ENCODE measurements at regions not wholly inside any gene's neighbourhood (a gene's known extent, or its start where the extent isn't known, plus 50 kb on each side); places are given as distances from the start of the nearest gene placed in this dataset.
"Not testable (repeated sequence)": the region's sequence is repeated elsewhere in the genome, so short reads cannot be mapped to it uniquely, and the experiment has no call there.

DNA sequence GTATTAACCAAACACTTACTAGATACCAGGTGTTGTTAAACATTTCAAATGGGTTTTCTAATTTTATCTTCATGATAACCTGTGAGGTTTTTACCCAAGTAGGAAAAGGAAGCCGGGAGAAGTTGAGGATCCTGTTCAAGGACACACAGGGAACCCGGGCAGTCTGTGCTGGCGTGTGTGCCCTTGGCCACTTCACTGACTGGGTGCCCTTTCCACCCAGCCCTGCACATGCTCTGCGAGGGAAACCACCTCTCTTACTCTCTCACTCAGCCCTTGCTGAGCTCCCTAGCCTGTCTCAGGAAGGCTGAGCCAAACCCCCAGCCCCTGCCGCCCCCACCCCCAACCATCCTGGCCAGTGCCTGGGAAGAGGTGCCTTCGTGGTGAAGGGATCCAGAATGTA, 51.8 kb downstream of the TEX44 start:
- DNase-seq = no peak

DNA sequence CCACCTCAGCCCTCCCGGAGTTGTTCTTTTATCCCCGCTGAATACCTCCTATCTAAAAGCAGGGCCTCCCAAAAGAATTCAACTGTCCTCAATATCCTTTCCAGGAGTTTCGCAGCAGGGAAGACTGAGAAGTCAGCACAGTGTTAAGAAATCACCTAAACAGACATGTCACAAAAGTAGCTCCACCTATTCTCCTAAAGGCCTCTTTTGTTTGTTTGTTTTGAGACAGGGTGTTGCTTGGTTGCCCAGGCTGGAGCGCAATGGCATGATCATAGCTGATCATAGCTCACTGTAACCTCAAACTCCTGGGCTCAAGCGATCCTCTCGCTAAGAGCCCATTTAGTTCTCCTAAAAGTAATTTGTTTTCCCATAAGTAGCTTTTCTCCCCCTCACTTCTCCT, 53.8 kb downstream of the TEX44 start:
- DNase-seq = no peak

DNA sequence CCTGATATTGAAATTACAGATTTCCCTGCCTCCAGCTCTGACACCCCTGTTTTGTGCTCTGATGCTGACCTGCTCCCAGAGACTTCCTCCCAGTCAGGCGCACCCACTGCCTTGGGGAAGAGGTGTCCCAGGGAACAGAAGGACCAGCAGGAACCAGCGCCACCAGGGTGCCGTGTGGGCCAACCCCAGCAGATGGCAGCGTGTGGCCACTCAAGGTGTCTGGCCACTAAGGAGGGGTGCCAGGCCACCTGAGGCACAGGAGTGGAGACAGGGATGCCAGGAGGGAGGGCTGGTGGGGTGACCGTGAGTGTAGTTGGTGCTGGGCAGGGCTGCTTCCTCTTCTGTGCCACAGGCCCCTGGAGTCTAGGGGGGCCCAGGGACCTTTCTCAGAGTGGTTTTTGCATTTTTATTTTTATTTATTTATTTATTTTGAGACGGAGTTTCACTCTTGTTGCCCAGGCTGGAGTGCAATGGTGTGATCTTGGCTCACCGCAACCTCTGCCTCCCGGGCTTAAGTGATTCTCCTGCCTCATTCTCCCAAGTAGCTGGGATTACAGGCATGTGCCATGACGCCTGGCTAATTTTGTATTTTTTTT, 56.0 kb downstream of the TEX44 start:
- peak; percentile 53 for DNase-seq

DNA sequence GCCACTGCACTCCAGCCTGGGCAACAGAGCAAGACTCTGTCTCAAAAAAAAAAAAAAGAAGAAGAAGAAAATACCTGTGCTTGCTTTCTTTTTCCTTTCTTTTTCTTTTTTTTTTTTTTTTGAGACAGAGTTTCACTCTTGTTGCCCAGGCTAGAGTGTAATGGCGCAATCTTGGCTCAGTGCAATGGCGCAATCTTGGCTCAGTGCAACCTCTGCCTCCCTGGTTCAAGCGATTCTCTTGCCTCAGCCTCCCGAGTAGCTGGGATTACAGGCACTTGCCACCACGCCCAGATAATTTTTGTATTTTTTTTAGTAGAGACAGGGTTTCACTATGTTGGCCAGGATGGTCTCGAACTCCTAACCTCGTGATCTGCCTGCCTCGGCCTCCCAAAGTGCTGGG, 56.8 kb upstream of the PTMA start:
- not testable (repeated sequence) for DNase-seq

DNA sequence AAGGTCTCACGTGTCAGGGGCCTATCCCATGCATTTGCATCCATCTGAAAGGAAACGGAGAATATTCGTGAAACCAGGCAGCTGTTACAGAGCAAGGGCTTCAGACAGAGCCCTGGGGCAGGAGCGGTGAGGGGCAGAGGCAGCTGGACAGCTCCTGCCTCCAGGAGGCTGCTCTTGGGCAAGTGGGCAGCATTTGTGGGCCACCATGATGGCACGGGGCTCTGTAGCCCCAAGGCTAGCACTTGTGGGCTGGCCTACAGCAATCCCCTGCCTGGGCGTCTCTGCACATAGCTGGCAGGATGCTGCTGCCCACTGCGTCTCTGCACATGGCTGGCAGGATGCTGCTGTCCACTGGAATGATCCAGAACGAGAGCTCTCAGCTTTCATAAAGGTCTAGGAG, 52.8 kb upstream of the PTMA start:
- DNase-seq = no peak

DNA sequence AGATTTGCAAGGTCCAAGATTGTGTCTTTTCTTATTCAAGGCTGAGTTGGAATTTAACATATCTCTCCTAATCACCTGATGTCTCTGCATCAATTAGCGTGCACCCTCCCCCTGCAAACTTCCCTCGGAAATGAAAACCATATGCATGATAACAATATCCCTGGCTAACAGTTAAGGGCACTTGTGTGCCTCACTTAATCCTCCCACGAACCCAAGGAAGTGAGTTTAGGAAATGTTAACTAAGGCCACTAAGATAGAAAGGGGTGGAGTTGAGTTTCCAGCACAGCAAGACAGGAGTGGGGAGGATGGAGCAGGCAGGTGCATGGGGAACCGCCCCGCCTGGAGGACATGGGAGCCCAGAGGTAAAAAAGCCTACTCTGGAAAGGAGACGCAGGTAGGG, 52.4 kb upstream of the PTMA start:
- no peak for DNase-seq

All from stimulated activated CD4-positive, alpha-beta T cell treated with anti-CD3 and anti-CD28 coated beads, Interleukin-12 subunit alpha, Interleukin-12 subunit beta, amount 100 ng/mL, for 4 hours (primary cell).